GM23248 (cell line): ENCODE measurements at regions not wholly inside any gene's neighbourhood (a gene's known extent, or its start where the extent isn't known, plus 50 kb on each side); places are given as distances from the start of the nearest gene placed in this dataset.

Experiments used
- EZH2 ChIP-seq: fragments of 200-600 bp; sonication (generic); IDR thresholded peaks from 2 replicates; pipeline ENCODE4 v1.6.1; 2018; ENCODE audit warnings: antibody characterized with exemption, mild to moderate bottlenecking; ENCODE audit not compliant: insufficient read depth, poor library complexity, severe bottlenecking
- EZH2phosphoT487 ChIP-seq: fragments of 200-600 bp; sonication (generic); IDR thresholded peaks from 2 replicates; pipeline ENCODE4 v1.6.1; 2018; ENCODE audit warnings: antibody characterized with exemption, moderate library complexity, mild to moderate bottlenecking, low read depth; ENCODE audit not compliant: insufficient read depth

DNA sequence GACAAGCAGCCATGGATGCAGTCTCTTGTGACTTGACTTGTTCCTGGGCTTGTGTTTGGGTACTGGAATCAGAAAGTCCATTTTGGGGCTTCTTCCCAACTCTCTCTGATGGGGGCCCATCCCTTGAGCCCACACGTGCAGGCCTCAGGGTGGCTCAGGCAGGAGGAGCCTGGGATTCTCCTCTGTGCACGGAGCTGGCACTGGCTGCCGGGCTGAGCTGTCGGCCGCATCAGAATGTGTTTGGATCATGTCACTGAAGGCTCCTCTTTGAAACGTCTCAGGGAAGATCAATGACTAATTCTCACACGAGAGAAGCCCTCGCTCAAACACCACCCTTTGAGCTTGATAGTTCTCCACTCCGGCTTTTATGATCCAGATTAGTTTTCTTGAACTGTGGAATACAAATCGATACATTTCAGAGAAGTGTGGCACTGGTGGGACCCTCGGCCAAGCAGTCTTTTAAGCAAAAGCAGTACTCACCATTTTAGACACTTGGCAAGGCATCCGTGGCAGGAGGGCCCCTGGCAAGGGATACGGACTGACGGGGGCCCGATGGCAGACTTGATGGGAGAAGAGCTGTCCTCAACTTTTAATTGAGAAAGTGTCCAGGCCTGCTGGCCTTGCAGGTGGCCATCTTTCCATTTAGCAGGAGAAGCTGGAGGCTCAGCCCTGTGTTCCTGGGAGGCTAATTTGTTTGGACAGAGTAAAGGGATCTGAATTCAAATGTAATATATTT, 220.7 kb upstream of the C1orf174 start:
- TF ChIP-seq EZH2phosphoT487 (no peak), EZH2 (no peak)
